C1 segment of cervical spinal cord (tissue), 14 donors: ENCODE measurements at regions not wholly inside any gene's neighbourhood (a gene's known extent, or its start where the extent isn't known, plus 50 kb on each side); places are given as distances from the start of the nearest gene placed in this dataset.

Experiments used
- DNase-seq, 14 donors: peaks; one replicate each; lab custom pipeline; 2025; lab: John Stamatoyannopoulos, UW

GRCh38 chr5:56622141-56622540 lies 193.2 kb upstream of the MAP3K1 start:
- DNase-seq, result no peak

DNA sequence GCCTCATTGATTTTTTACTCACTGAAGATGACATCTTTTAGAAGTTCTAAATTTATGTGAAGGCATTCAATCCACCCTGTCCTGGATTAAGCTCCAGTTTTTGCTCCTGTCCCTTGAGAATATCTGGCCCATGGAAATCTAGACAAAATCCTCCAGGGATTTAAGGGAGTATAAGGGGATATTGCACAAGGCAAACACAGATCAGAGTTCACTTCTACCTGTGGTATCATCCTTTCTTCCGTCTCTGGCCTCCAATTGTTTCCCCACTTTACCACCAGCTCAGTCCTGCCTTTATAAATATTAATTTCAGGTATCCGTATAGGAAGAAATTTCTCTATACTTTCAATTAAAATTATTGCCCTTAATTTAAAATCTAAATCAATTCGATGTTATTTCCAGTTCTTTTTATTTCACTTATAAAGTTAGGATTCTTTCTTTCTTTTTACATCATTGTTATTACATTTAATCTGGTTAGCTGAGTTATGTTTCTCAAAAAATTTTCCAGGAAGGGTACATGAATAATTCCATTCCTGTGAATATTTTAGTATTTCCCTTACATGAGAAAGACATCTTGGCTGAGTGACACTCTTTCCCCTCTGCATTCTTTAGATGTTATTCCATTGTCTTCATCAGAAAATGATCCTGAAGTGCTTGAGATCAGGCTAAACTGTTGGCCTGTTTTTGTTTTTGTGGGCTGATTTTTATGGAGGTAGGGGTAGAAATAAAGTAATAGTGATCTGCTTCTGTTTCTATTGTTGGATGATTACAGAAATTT lies 194.3 kb upstream of the MAP3K1 start:
- DNase-seq, result no peak

- no peak for DNase-seq
Observed at GRCh38 chr5:56617998-56618397, 197.4 kb upstream of the MAP3K1 start.

DNA sequence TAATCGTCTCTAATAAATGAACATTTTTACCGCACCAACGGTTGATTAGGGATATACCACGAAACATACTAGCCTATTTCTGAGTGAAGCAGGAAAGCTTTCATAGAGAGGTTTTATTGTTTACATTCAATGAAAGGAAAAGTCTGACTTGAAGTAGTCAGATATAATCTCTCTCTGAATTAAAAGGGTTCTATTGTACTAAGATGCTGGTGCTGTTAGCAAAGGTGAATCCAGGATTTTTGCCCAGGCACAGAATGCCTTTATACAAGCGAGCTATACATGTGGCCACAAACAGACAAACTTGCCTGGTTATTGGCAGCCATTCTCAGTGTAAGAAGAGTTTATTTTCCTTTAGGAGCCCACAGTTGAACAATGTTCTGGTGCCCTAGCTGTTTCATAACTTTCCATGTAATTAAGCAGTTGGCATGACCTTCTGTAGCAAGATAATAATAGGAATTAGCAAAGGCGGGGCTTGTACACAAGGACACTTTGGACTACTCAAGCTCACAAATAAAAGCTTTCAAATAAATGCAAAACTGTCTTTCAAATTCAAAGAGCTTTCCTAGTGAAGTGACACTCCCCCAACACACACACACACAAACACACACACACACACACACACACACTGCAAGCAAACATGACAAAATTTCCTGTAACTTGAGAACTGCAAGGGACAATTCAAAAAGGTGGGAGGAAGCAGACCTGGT lies 198.7 kb upstream of the MAP3K1 start:
- DNase-seq, result no peak

DNA sequence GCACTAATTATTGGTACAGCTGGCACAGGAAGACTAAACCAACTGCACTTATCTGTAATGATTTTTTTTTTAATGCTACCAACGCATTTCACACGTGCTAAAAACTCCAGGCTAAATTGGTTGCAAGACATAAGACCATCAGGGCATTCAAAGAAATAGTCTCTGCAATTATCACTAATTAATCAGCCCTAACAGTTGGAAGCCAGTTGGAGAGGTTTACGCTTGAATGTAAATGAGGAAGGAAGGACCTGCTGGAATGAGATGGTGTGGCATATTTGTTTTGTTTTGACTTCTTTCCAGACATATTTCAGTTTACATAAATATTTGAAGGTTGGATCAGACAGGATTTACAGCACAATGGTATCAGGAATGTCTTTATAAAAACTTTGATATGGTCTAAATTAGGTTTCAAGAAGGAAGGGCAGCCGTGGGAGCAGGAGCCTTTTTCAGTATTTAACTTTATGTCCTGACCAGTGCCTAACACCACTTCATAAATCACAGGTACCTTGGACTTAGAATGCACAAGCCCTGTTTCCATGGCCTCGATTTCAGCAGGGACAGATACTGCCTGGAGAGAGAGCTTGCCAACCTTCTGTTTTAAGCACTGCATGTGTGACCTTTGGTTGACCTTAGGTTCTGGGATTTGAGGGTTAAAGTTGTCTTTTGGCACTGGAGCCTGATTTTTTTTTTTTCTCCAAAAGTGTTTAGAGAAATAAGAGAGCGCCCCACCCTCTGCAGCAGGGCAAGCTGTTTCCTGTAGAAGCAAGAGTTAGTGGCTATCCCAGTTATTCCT lies 199.8 kb upstream of the MAP3K1 start:
- DNase-seq, result no peak

- no peak for DNase-seq
Observed at GRCh38 chr5:56612759-56613158, 202.6 kb upstream of the MAP3K1 start.

DNA sequence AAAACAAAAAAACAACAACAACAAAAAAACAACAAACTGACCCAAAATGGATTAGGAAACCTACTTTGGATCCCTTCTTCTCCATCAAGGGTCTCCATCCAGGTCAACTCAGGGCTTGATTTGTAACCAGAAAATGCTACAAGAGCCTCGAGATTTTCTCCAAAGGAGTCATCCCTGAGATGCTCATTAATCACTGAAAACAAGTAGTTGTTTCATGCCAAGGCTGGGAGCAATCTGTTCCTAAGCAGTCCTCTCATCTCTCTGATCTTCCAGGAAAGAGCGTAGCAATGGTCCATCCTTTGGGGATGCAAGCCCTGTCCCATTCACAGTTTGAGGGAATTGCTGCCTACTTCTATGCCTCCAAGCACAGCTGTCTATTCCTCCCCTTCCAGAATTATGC lies 203.0 kb upstream of the MAP3K1 start:
- no peak for DNase-seq

DNA sequence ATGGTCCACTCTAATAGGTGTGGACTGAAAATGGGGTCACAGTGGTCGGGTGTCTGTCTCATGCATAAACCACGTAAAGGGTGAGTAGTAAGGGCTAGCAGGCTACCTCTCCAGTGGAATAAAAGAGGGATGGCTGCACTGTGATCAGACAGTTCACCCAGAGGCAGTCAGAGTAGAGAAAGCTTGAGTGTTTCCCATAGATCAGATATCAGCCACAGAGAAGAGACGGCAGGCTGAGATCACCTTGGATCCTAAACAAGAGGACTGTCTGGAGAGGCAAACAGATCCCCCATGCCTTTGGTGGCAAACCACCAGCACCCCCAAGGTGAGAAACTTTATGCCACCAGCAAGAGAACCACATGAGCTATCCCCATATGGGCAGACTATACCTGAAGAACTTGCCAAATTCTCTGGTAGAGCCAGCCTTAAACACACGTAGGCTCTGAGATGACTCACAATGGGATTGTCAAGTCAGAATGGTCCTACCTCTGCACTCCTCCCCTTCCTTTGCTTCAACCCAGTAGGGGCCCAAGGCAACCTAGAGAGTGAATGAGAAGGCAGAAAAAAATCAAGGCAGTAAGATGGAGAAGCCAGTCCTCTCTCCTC lies 205.2 kb upstream of the MAP3K1 start:
- no peak for DNase-seq

DNA sequence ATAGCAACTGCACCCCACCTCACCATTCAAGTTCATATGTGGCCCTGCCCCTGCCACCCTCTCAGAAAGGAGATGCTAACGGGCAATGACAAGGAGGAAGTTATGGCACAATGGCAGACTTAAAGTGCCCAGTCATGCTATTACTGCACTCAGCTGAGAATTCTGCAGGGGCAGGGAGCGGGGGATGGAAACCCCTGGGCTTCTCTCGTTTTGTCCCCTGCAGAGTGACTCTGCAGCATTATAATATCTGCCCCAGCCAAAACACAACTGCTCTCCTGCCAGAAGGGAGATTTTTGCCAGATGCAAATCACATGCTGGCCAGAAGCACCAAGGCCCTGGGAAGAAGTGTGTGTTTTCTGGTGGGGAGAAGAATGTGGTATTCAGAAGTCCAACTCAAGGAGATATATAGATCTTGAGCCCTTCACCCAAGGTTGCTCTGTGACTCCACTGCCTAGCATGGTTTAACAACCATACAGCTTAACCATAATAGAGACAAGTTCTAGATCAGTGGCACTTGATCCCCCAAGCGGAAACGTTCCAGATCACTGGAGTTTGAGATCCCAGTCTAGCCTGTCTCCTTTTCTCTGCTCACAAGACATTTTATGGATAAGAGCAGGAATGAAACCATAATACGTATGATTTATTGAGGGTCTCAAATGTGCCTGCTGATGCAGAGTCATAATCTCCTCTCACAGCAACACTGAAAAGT lies 207.0 kb upstream of the MAP3K1 start:
- peak in 7 of 14 donors; percentile 6 to 46 (median 23) for DNase-seq

DNA sequence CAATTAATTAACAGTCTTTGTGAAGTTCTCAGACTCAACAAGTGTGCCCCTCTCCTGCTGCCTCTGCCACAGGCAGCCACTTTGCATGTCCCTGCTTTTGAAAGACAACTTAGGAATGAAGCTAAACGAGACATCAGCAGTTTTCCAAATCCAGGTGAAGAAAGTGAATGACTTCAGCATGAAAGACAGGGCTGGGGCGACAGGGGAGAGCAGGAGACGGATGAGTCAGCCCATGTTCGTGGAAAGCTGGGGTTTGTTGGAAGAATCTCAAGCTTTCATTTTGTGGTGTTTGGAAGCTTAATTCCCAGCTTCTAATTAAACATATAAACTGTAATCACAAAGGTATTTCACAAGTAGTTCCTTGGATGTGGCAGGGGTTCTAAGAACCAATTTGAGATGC lies 207.8 kb upstream of the MAP3K1 start:
- DNase-seq, result no peak

GRCh38 chr5:56607074-56607473 lies 208.3 kb upstream of the MAP3K1 start:
- DNase-seq, result no peak

DNA sequence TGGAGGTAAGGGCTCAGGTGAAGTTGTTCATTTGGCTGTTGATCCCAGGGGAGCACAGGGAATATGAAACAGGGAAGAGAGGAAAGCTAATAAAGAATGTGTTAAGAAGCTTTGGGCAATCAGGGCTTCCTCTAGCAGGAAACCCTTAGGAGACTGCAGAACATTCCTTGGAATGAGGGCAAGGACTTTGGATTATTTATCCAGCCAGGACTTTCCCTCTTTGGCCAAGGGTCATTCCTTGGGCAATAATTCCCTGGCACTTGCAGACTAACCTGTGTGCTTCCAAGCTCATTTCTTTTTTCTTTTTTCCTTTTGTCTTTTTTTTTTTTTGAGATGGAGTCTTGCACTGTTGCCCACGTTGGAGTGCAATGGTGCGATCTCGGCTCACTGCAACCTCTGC lies 209.2 kb upstream of the MAP3K1 start:
- DNase-seq, result no peak

GRCh38 chr5:56605231-56605630 lies 210.1 kb upstream of the MAP3K1 start:
- no peak for DNase-seq

DNA sequence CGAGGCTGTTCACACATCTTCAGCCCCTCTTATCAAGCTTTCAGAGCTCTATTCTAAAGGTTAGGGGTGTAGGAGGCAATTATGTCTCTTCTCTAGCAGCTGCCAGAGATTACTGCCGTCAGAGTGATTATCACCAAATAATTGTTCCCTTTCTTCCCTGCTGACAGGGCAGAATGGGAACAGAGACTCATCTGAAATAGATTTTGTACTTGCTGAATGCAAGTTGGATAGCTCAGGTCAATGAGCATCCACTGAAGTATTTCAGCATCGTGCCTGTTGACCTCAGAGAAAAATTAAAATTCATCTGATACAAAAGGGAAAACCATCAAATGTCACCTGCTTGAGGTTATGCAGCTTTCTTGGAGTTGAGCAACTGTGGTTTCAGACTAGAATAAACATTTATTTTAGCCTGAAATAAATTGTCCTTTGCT lies 213.7 kb upstream of the MAP3K1 start:
- DNase-seq, result no peak

GRCh38 chr5:56598941-56599340 lies 216.4 kb upstream of the MAP3K1 start:
- no peak for DNase-seq

- no peak for DNase-seq
Observed at GRCh38 chr5:56596155-56596554, 219.2 kb upstream of the MAP3K1 start.

- DNase-seq, result no peak
Observed at GRCh38 chr5:56595566-56595965, 219.8 kb upstream of the MAP3K1 start.

DNA sequence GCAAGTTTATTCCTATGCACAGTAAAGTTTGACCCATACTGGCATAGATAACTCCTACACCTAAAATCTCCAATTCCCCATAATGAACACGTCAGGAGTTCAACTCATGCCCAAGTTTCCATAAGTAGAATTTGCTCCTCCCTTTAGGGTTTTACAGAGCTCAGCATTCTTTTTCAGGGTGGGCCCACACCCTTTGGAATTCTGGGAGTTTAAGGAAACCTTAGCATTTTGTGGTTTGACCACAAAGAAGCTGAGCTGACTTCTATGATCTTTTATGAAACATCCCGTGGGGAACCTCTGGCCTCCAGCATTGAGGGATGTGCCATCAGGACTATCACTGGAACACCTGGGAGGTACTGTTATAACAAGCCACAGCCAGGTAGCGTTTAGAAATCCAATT lies 220.6 kb upstream of the MAP3K1 start:
- no peak for DNase-seq

DNA sequence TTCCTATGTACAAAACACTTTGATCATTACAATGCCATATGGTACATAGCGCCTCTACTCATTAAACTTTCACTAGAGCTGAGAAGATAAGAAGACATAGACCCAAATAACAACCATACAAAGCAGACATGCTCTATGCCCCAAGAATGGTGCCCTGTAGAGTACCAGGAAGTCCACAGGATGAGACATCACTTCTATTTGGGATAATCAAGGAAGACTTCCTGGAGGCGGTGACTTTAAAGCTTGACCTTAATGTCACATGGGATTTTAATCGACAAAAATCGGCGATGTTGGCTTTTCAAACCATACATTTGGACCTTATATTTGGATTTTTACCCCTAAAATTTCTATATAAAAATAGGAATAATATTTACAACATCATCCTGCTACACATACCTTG lies 224.3 kb upstream of the MAP3K1 start:
- no peak for DNase-seq

- no peak for DNase-seq
Observed at GRCh38 chr5:56589481-56589860, 225.9 kb upstream of the MAP3K1 start.
